ENCODE measurements at regions not wholly inside any gene's neighbourhood (a gene's known extent, or its start where the extent isn't known, plus 50 kb on each side); places are given as distances from the start of the nearest gene placed in this dataset.

DNA sequence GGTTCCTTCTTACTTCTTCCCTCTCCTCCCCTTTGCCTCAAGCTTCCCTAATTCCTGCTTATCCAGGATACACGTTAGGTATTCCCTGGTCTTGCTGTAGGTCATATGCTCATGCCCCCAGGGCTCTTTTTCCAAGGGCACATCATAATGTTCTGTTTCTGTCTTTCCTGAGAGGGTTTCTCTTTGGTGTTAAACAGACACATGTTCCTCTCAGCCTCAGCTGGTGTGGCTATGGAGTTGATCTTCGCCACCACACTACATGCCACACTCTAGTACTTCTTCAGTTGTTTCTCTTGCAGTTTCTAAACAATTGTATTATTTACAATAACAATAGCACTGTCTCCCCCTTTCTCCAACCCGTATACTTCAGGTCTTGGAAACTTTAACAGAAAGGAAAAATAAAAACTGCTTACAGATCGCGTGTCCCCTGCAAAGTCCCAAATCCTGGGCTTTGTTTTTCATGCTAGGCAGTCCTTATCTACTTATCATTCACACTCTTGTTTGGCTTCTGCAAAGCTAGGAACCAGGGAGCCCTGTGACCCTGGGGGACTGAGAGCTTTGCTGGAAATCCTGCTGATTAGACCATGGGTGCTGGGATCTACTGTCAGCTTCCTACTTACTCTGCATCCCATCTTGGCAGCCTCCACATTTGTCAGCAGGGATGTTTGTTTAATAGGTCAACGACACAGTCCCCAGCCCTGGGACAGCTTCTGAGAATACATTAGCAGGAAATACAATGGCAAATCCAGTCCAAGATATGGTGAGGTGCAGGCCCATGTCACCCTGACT is 193.9 kb upstream of the BMPER start:
- Histone ChIP-seq H3K9me3 (ENCODE audit: insufficient read depth, low read length) (no peaks in the 10 kb centered on the region), H2AFZ (ENCODE audit: low read depth, low read length) (no peak overlapping the region), H3K79me2 (ENCODE audit: low read length) (no peaks in the 10 kb centered on the region), H3K27ac (ENCODE audit: low read length) (no peak overlapping the region), H3K4me3 (ENCODE audit: low read length) (no peak overlapping the region), H3K27me3 (ENCODE audit: low read depth, low read length) (no peaks in the 10 kb centered on the region), H3K36me3 (replicated peaks; ENCODE audit: low read depth, low read length) (no peaks in the 10 kb centered on the region), H3K9ac (ENCODE audit: low read length) (no peak overlapping the region), H4K20me1 (ENCODE audit: insufficient read depth, low read length) (no peaks in the 10 kb centered on the region), H3K4me1 (ENCODE audit: low read length) (no peaks in the 10 kb centered on the region), H3K4me2 (ENCODE audit: low read length) (no peak overlapping the region)
- TF ChIP-seq, protein P1, sequence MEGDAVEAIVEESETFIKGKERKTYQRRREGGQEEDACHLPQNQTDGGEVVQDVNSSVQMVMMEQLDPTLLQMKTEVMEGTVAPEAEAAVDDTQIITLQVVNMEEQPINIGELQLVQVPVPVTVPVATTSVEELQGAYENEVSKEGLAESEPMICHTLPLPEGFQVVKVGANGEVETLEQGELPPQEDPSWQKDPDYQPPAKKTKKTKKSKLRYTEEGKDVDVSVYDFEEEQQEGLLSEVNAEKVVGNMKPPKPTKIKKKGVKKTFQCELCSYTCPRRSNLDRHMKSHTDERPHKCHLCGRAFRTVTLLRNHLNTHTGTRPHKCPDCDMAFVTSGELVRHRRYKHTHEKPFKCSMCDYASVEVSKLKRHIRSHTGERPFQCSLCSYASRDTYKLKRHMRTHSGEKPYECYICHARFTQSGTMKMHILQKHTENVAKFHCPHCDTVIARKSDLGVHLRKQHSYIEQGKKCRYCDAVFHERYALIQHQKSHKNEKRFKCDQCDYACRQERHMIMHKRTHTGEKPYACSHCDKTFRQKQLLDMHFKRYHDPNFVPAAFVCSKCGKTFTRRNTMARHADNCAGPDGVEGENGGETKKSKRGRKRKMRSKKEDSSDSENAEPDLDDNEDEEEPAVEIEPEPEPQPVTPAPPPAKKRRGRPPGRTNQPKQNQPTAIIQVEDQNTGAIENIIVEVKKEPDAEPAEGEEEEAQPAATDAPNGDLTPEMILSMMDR (IDR thresholded peaks at IDR 0.05; ENCODE audit: low read depth, low read length), result no peak
- no peak for TF ChIP-seq EZH2phosphoT487 (IDR thresholded peaks at IDR 0.05; ENCODE audit: low read depth)

DNA sequence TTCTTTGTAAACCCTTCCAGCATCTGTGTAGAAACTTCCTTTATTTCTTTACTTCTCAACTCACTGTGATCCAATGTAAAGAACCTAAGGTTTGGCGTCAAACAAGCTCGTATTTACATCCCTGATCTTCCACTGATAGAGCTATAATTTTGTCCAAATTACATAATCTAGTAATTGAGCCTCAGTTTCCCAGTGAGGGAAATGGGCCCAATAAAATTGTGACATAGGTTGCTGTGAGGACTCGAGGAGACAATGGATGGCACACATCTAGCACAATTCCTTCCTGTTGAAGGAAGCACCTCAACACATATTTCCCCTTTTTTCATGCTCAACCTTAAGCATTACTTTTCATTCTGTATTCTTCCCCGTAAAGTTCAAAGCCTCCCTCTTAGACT is 193.3 kb upstream of the BMPER start:
- Histone ChIP-seq H3K36me3 (replicated peaks; ENCODE audit: low read depth, low read length) (no peaks in the 10 kb centered on the region), H3K27me3 (ENCODE audit: low read depth, low read length) (no peaks in the 10 kb centered on the region), H3K9me3 (ENCODE audit: insufficient read depth, low read length) (no peaks in the 10 kb centered on the region), H3K4me1 (ENCODE audit: low read length) (no peaks in the 10 kb centered on the region), H3K79me2 (ENCODE audit: low read length) (no peaks in the 10 kb centered on the region), H3K4me2 (ENCODE audit: low read length) (no peak overlapping the region), H3K27ac (ENCODE audit: low read length) (no peak overlapping the region), H2AFZ (ENCODE audit: low read depth, low read length) (no peak overlapping the region), H3K4me3 (ENCODE audit: low read length) (no peak overlapping the region), H3K9ac (ENCODE audit: low read length) (no peak overlapping the region), H4K20me1 (ENCODE audit: insufficient read depth, low read length) (no peaks in the 10 kb centered on the region)
- TF ChIP-seq EZH2phosphoT487 (IDR thresholded peaks at IDR 0.05; ENCODE audit: low read depth), result no peak
- TF ChIP-seq, protein P1 (IDR thresholded peaks at IDR 0.05; ENCODE audit: low read depth, low read length), result no peak

DNA sequence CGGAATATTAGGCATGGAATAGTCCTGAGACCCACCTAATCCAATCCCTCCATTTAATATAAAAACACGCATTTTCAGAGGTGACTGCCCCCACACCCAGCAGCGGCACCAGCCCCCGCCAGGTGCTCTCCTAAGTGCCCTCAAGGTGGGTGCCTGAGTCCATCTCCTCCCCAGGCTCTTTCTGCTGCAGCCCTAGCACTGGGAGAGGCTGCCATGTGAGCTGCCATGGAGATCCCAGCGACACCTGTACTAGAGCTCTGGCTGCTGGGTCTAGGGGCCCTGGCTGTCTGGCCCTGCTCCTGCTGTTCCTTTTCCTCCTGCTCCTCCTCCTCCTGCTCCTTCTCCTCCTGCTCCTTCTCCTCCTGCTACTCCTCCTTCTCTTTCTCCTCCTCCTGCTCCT is 191.1 kb upstream of the BMPER start:
- H3K4me3 ChIP-seq (ENCODE audit: low read length), result no peak overlapping the region
- no peak overlapping the region for H3K4me2 ChIP-seq (ENCODE audit: low read length)

More for the DNA sequence above, 191.1 kb upstream of the BMPER start:
- H3K79me2 ChIP-seq (ENCODE audit: low read length), result no peaks in the 10 kb centered on the region
- no peaks in the 10 kb centered on the region for H3K36me3 ChIP-seq (replicated peaks; ENCODE audit: low read depth, low read length)
- no peaks in the 10 kb centered on the region for H4K20me1 ChIP-seq (ENCODE audit: insufficient read depth, low read length)
- TF ChIP-seq, protein P1 (IDR thresholded peaks at IDR 0.05; ENCODE audit: low read depth, low read length), result no peak
- TF ChIP-seq EZH2phosphoT487 (IDR thresholded peaks at IDR 0.05; ENCODE audit: low read depth), result no peak
- no peak overlapping the region for H3K27ac ChIP-seq (ENCODE audit: low read length)
- no peaks in the 10 kb centered on the region for H3K4me1 ChIP-seq (ENCODE audit: low read length)
- H3K9ac ChIP-seq (ENCODE audit: low read length), result no peak overlapping the region
- no peaks in the 10 kb centered on the region for H3K9me3 ChIP-seq (ENCODE audit: insufficient read depth, low read length)
- no peaks in the 10 kb centered on the region for H3K27me3 ChIP-seq (ENCODE audit: low read depth, low read length)
- H2AFZ ChIP-seq (ENCODE audit: low read depth, low read length), result no peak overlapping the region

All from OCI-LY3 (cell line).